GM21825 (cell line): ENCODE measurements at regions not wholly inside any gene's neighbourhood (a gene's known extent, or its start where the extent isn't known, plus 50 kb on each side); places are given as distances from the start of the nearest gene placed in this dataset.
"Not testable (repeated sequence)": the region's sequence is repeated elsewhere in the genome, so short reads cannot be mapped to it uniquely, and the experiment has no call there.

ENCODE experiments used
- ATAC-seq: cut with Tn5 transposase; IDR thresholded peaks from one replicate; pipeline ENCODE4 v1.9.1; 2021; ENCODE audit warnings: mild to moderate bottlenecking, moderate library complexity; ENCODE audit not compliant: unreplicated experiment

- not testable (repeated sequence) for ATAC-seq
These were observed 114.7 kb upstream of the NBPF26 start for GRCh38 chr1:120609015-120609573.

- not testable (repeated sequence) for ATAC-seq
These were observed 113.9 kb upstream of the NBPF26 start for GRCh38 chr1:120609834-120610233.

GRCh38 chr1:120614931-120615639, 108.7 kb upstream of the NBPF26 start:
- not testable (repeated sequence) for ATAC-seq

GRCh38 chr1:120617493-120617892, 106.3 kb upstream of the NBPF26 start:
- ATAC-seq = not testable (repeated sequence)

- ATAC-seq = not testable (repeated sequence)
These were observed 103.7 kb upstream of the NBPF26 start for GRCh38 chr1:120619867-120620692.

GRCh38 chr1:120620693-120620969, 103.1 kb upstream of the NBPF26 start:
- ATAC-seq = not testable (repeated sequence)

- not testable (repeated sequence) for ATAC-seq
These were observed 102.5 kb upstream of the NBPF26 start for GRCh38 chr1:120621278-120621677.

- not testable (repeated sequence) for ATAC-seq
These were observed 100.2 kb upstream of the NBPF26 start for GRCh38 chr1:120623539-120623938.

- ATAC-seq = not testable (repeated sequence)
These were observed 99.1 kb upstream of the NBPF26 start for GRCh38 chr1:120624565-120625064.

- ATAC-seq = not testable (repeated sequence)
These were observed 93.8 kb upstream of the NBPF26 start for GRCh38 chr1:120629832-120630455.

GRCh38 chr1:120634816-120635806, 88.6 kb upstream of the NBPF26 start:
- ATAC-seq = not testable (repeated sequence)

- not testable (repeated sequence) for ATAC-seq
These were observed 83.3 kb upstream of the NBPF26 start for GRCh38 chr1:120640261-120641013.

GRCh38 chr1:120641014-120641302, 82.8 kb upstream of the NBPF26 start:
- ATAC-seq = not testable (repeated sequence)

GRCh38 chr1:120647182-120647581, 76.6 kb upstream of the NBPF26 start:
- not testable (repeated sequence) for ATAC-seq

- ATAC-seq = not testable (repeated sequence)
These were observed 74.7 kb upstream of the NBPF26 start for GRCh38 chr1:120648915-120649623.

- not testable (repeated sequence) for ATAC-seq
These were observed 74.0 kb upstream of the NBPF26 start for GRCh38 chr1:120649730-120650129.

GRCh38 chr1:120654114-120654513, 69.6 kb upstream of the NBPF26 start:
- not testable (repeated sequence) for ATAC-seq

GRCh38 chr1:120655394-120655793, 68.4 kb upstream of the NBPF26 start:
- ATAC-seq = not testable (repeated sequence)

GRCh38 chr1:120656116-120656515, 67.6 kb upstream of the NBPF26 start:
- ATAC-seq = not testable (repeated sequence)
